Natural killer cell (primary cell): ENCODE measurements at regions not wholly inside any gene's neighbourhood (a gene's known extent, or its start where the extent isn't known, plus 50 kb on each side); places are given as distances from the start of the nearest gene placed in this dataset.

Source experiments
- ATAC-seq, 3 donors: fragments of 150-1000 bp in 2 of 3; fragments of 200-7000 bp in 1 of 3; cut with Tn5 transposase; 1 replicate in 1 of 3; 2 replicates in 2 of 3; pipeline ENCODE4 v1.10.0; 2021; ENCODE audit warnings: mild to moderate bottlenecking in 2 of 3, moderate library complexity in 2 of 3
- DNase-seq, 2 donors: peaks; one replicate each; pipeline versions ENCODE4 v3.0.0 to v3.0.0-alpha.2; 2013 to 2021; ENCODE audit warnings: mixed read lengths in 1 of 2
- H3K27ac ChIP-seq: one replicate; pipeline ENCODE4 v1.5.1; 2013; ENCODE audit warnings: mild to moderate bottlenecking, low read length
- H3K27me3 ChIP-seq: one replicate; pipeline ENCODE4 v1.6.1; 2013; ENCODE audit warnings: low read length; ENCODE audit not compliant: control insufficient read depth, insufficient read depth
- H3K36me3 ChIP-seq: one replicate; pipeline ENCODE4 v1.6.1; 2013; ENCODE audit warnings: low read length; ENCODE audit not compliant: control insufficient read depth, insufficient read depth
- H3K4me1 ChIP-seq: one replicate; pipeline ENCODE4 v1.6.1; 2013; ENCODE audit warnings: low read length; ENCODE audit not compliant: control insufficient read depth, insufficient read depth
- H3K4me3 ChIP-seq: one replicate; pipeline ENCODE4 v1.5.1; 2013; ENCODE audit warnings: low read length
- H3K9me3 ChIP-seq: one replicate; pipeline ENCODE4 v1.6.1; 2013; ENCODE audit warnings: low read length; ENCODE audit not compliant: control insufficient read depth, insufficient read depth
- H3K27ac Mint-ChIP-seq, 2 donors: one replicate each; pipeline ENCODE4 v1.8.0; 2022; ENCODE audit warnings: mild to moderate bottlenecking in 2 of 2, mixed read lengths in 2 of 2, moderate library complexity in 1 of 2
- H3K27me3 Mint-ChIP-seq, 2 donors: one replicate each; pipeline ENCODE4 v1.8.0; 2022; ENCODE audit warnings: low read depth in 2 of 2, mixed read lengths in 2 of 2
- H3K36me3 Mint-ChIP-seq: one replicate; pipeline ENCODE4 v1.8.0; 2022; ENCODE audit warnings: mixed read lengths
- H3K4me1 Mint-ChIP-seq, 2 donors: one replicate each; pipeline ENCODE4 v1.8.0; 2022; ENCODE audit warnings: mixed read lengths in 2 of 2
- H3K4me3 Mint-ChIP-seq: one replicate; pipeline ENCODE4 v1.8.0; 2022; ENCODE audit warnings: mild to moderate bottlenecking, moderate library complexity, mixed read lengths
- H3K9me3 Mint-ChIP-seq, 2 donors: one replicate each; pipeline ENCODE4 v1.8.0; 2022; ENCODE audit warnings: mixed read lengths in 2 of 2
- CTCF ChIP-seq: fragments of 200-600 bp; IDR thresholded peaks from one replicate; pipeline ENCODE4 v1.8.0; 2022; ENCODE audit warnings: antibody characterized with exemption
- WGBS: methylation state at CpG from one replicate; pipeline ENCODE4 v1.1.7; 2013; ENCODE audit warnings: missing lambda C conversion rate; ENCODE audit not compliant: insufficient coverage; 5-methylcytosine and 5-hydroxymethylcytosine counted together
- intact Hi-C: fragments of 100-400 bp; cut with micrococcal nuclease; formaldehyde crosslinking; loops from one replicate; pipeline ENCODE4 v1.14.2; 2022

DNA sequence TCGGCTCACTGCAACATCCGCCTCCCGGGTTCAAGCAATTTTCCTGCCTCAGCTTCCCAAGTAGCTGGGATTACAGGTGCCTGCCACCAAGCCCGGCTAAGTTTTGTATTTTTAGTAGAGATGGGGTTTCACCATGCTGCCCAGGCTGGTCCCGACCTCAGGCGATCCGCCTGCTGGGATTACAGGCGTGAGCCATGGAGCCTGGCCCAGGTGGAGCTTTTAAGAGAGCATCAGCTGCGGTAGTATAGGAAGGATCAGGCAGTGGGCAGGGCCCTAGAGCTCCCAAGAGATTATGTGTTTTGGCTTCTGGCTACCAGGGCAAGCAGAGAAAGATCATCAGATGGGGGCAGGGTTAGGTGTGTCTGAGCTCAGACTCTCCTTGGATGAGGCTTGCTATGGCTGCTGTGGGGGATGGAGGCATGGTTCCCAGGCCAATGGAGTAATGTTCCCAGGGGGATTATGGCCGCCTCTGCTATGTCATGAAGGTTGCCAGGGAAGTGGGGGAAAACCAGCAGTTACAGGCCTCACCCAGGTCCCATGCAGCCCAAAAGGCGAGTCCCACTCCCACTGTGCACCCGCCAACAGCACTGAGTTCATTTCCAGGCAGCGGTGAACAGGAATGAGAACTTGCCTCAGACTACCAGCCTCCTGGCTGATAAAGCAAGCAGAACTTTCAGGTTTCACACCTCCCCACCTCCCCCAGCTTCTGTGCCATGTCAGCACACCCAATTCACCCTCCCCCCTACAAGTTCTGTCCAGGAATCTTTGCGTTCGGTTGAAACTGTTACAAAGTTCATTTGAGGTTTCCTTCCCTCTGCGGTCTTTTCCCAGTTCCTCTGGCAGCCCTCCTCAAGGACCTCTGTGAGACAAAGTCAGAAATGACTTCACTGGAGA, 507.6 kb downstream of the SPATA31D1 start:
- Mint-ChIP-seq H3K36me3 (no peaks in the 10 kb centered on the region), H3K4me3 (no peak overlapping the region), H3K27me3 (no peaks in the 10 kb centered on the region), H3K9me3 (peaks cover 2 to 8% of the 10 kb centered on the region in 2 donors), H3K4me1 (no peaks in the 10 kb centered on the region), H3K27ac (no peak overlapping the region)
- 81% methylated on average over 16 of the region's 16 CpGs for WGBS
- Histone ChIP-seq H3K9me3 (no peaks in the 10 kb centered on the region), H3K27ac (no peak overlapping the region), H3K4me3 (no peak overlapping the region), H3K36me3 (no peaks in the 10 kb centered on the region), H3K27me3 (no peaks in the 10 kb centered on the region), H3K4me1 (no peaks in the 10 kb centered on the region)
- no peak for TF ChIP-seq CTCF
- DNase-seq: no peak
- no peak for ATAC-seq
- intact Hi-C loops: no loop called here

- TF ChIP-seq CTCF: no peak
- DNase-seq (no peak), ATAC-seq (no peak)
- no peaks in the 10 kb centered on the region for H3K36me3 ChIP-seq
- intact Hi-C loops: no loop called here
- H3K27me3 ChIP-seq: no peaks in the 10 kb centered on the region
- Mint-ChIP-seq H3K27ac (no peak overlapping the region), H3K27me3 (no peaks in the 10 kb centered on the region), H3K9me3 (peaks cover 3 to 8% of the 10 kb centered on the region in 2 donors), H3K36me3 (no peaks in the 10 kb centered on the region), H3K4me1 (no peaks in the 10 kb centered on the region), H3K4me3 (no peak overlapping the region)
- no peaks in the 10 kb centered on the region for H3K9me3 ChIP-seq
- no peak overlapping the region for H3K4me3 ChIP-seq
- no peak overlapping the region for H3K27ac ChIP-seq
- 88% methylated on average over 1 of the region's 3 CpGs for WGBS
- H3K4me1 ChIP-seq: no peaks in the 10 kb centered on the region
Observed at GRCh38 chr9:82498541-82499317, 510.2 kb downstream of the SPATA31D1 start.

GRCh38 chr9:82499337-82499736, 510.8 kb downstream of the SPATA31D1 start:
- H3K36me3 Mint-ChIP-seq: no peaks in the 10 kb centered on the region
- H3K9me3 ChIP-seq: no peaks in the 10 kb centered on the region
- H3K27me3 ChIP-seq: no peaks in the 10 kb centered on the region
- peaks cover 6 to 11% of the 10 kb centered on the region in 2 donors for H3K9me3 Mint-ChIP-seq
- no peaks in the 10 kb centered on the region for H3K36me3 ChIP-seq
- H3K4me1 ChIP-seq: no peaks in the 10 kb centered on the region
- no peak for TF ChIP-seq CTCF
- H3K4me3 Mint-ChIP-seq: no peak overlapping the region
- no peak overlapping the region for H3K27ac ChIP-seq
- H3K4me3 ChIP-seq: no peak overlapping the region
- DNase-seq (no peak), ATAC-seq (no peak)
- H3K27ac Mint-ChIP-seq: no peak overlapping the region
- H3K4me1 Mint-ChIP-seq: no peaks in the 10 kb centered on the region
- intact Hi-C loops: no loop called here
- H3K27me3 Mint-ChIP-seq: no peaks in the 10 kb centered on the region
